ENCODE measurements at regions not wholly inside any gene's neighbourhood (a gene's known extent, or its start where the extent isn't known, plus 50 kb on each side); places are given as distances from the start of the nearest gene placed in this dataset.

DNA sequence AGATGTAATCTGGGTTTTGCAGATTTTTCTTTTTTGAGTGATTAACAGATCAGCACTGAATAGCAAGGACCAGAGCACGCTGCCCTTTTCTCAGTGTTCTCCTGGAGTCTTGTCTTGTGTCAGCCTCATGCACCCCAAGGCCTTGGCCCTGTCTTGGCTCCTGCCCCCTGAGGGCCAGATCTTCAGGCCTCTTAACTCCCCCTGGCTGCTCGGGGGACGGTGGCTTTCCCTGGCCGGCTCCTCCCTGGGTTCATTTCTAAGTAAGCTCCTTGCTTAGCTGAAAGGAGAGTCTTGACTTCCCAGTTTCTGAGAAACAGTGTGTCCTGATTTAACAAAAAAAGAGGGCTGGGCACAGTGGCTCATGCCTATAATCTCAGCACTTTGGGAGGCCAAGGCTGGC lies 1139.3 kb downstream of the BRD1 start:
- Histone ChIP-seq H3K9me3 (ENCODE audit: low read depth) (no peaks in the 10 kb centered on the region), H3K9ac (no peak overlapping the region)
- in situ Hi-C loops (cut with MboI): no loop called here

DNA sequence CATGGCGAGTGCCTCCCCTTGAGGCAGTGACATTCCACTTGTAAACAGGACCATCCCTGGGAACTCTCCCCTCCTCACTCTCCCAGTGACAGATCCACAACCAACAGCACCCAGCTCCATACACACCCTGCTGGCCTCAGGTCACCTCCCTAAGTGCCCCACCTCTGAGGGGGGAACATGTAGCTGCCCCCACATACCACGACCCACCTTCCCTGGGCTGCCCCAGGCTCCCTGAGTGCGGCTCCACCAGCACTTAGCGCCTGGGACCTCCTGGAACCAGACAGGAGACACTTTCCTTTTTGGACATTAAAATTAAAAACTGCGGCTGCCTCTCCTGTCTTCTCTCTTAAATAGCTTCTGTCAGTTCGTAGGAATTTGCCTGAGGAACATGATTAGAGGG lies 1140.1 kb downstream of the BRD1 start:
- Histone ChIP-seq H3K36me3 (ENCODE audit: low read depth) (no peaks in the 10 kb centered on the region), H3F3A (ENCODE audit: insufficient read depth) (no peaks in the 10 kb centered on the region), H3K79me2 (ENCODE audit: insufficient read depth) (no peaks in the 10 kb centered on the region), H3K27me3 (replicated peaks; ENCODE audit: insufficient read depth) (no peaks in the 10 kb centered on the region), H3K27ac (no peak overlapping the region), H2AFZ (no peak overlapping the region), H3K4me3 (no peak overlapping the region), H3K9ac (no peak overlapping the region), H3K4me2 (ENCODE audit: unreplicated experiment) (no peak overlapping the region), H3K9me3 (ENCODE audit: low read depth) (no peaks in the 10 kb centered on the region), H3K9me2 (ENCODE audit: insufficient read depth) (no peaks in the 10 kb centered on the region), H3K4me1 (ENCODE audit: insufficient read depth) (no peaks in the 10 kb centered on the region), H4K20me1 (ENCODE audit: insufficient read depth) (no peaks in the 10 kb centered on the region)
- in situ Hi-C loops (cut with MboI): no loop called here
- WGBS, 2 experiments (ENCODE audit: low coverage in 1 of 2, low lambda C conversion rate in 2 of 2, missing lambda C conversion rate in 2 of 2): 45 to 48% methylated on average over 6 of the region's 6 CpGs
- no peak for TF ChIP-seq EZH2 (IDR thresholded peaks at IDR 0.05; ENCODE audit: insufficient read depth, poor library complexity, severe bottlenecking)
- no peak for TF ChIP-seq EZH2phosphoT487 (IDR thresholded peaks at IDR 0.05; ENCODE audit: insufficient read depth, low read depth)
- DNase-seq: no peak

More for the DNA sequence above, 1139.3 kb downstream of the BRD1 start:
- no peak overlapping the region for H3K27ac ChIP-seq
- H3F3A ChIP-seq (ENCODE audit: insufficient read depth): no peaks in the 10 kb centered on the region
- WGBS, 2 experiments (ENCODE audit: low coverage in 1 of 2, low lambda C conversion rate in 2 of 2, missing lambda C conversion rate in 2 of 2): 49 to 79% methylated on average over 4 of the region's 4 CpGs
- no peaks in the 10 kb centered on the region for H3K9me2 ChIP-seq (ENCODE audit: insufficient read depth)
- no peaks in the 10 kb centered on the region for H3K27me3 ChIP-seq (replicated peaks; ENCODE audit: insufficient read depth)
- H3K36me3 ChIP-seq (ENCODE audit: low read depth): no peaks in the 10 kb centered on the region
- H4K20me1 ChIP-seq (ENCODE audit: insufficient read depth): no peaks in the 10 kb centered on the region
- DNase-seq: no peak
- TF ChIP-seq EZH2 (IDR thresholded peaks at IDR 0.05; ENCODE audit: insufficient read depth, poor library complexity, severe bottlenecking) (no peak), EZH2phosphoT487 (IDR thresholded peaks at IDR 0.05; ENCODE audit: insufficient read depth, low read depth) (no peak)
- no peak overlapping the region for H3K4me3 ChIP-seq
- no peaks in the 10 kb centered on the region for H3K79me2 ChIP-seq (ENCODE audit: insufficient read depth)
- no peaks in the 10 kb centered on the region for H3K4me1 ChIP-seq (ENCODE audit: insufficient read depth)
- H3K4me2 ChIP-seq (ENCODE audit: unreplicated experiment): no peak overlapping the region
- no peak overlapping the region for H2AFZ ChIP-seq

GRCh38 chr22:48686694-48687302 lies 1140.9 kb downstream of the BRD1 start:
- H3K36me3 ChIP-seq (ENCODE audit: low read depth): no peaks in the 10 kb centered on the region
- no peaks in the 10 kb centered on the region for H3K9me2 ChIP-seq (ENCODE audit: insufficient read depth)
- no peak overlapping the region for H3K27ac ChIP-seq
- WGBS, 2 experiments (ENCODE audit: low coverage in 1 of 2, low lambda C conversion rate in 2 of 2, missing lambda C conversion rate in 2 of 2): 20 to 29% methylated on average over 1 to 2 of the region's 2 CpGs
- in situ Hi-C loops (cut with MboI): no loop called here
- no peak overlapping the region for H2AFZ ChIP-seq
- no peaks in the 10 kb centered on the region for H3K27me3 ChIP-seq (replicated peaks; ENCODE audit: insufficient read depth)
- no peaks in the 10 kb centered on the region for H4K20me1 ChIP-seq (ENCODE audit: insufficient read depth)
- DNase-seq: no peak
- no peaks in the 10 kb centered on the region for H3K4me1 ChIP-seq (ENCODE audit: insufficient read depth)
- H3K79me2 ChIP-seq (ENCODE audit: insufficient read depth): no peaks in the 10 kb centered on the region
- H3K4me3 ChIP-seq: no peak overlapping the region
- no peaks in the 10 kb centered on the region for H3F3A ChIP-seq (ENCODE audit: insufficient read depth)
- TF ChIP-seq EZH2phosphoT487 (IDR thresholded peaks at IDR 0.05; ENCODE audit: insufficient read depth, low read depth) (no peak), EZH2 (IDR thresholded peaks at IDR 0.05; ENCODE audit: insufficient read depth, poor library complexity, severe bottlenecking) (no peak)
- H3K9me3 ChIP-seq (ENCODE audit: low read depth): no peaks in the 10 kb centered on the region
- H3K9ac ChIP-seq: no peak overlapping the region
- H3K4me2 ChIP-seq (ENCODE audit: unreplicated experiment): no peak overlapping the region

GRCh38 chr22:48685767-48686166 lies 1141.9 kb downstream of the BRD1 start:
- H3F3A ChIP-seq (ENCODE audit: insufficient read depth): no peaks in the 10 kb centered on the region
- whole genome bisulfite sequencing, 2 experiments (ENCODE audit: low coverage in 1 of 2, low lambda C conversion rate in 2 of 2, missing lambda C conversion rate in 2 of 2): 63 to 69% methylated on average over 14 to 17 of the region's 17 CpGs
- no peaks in the 10 kb centered on the region for H3K9me2 ChIP-seq (ENCODE audit: insufficient read depth)
- H2AFZ ChIP-seq: no peak overlapping the region
- no peaks in the 10 kb centered on the region for H4K20me1 ChIP-seq (ENCODE audit: insufficient read depth)
- H3K9me3 ChIP-seq (ENCODE audit: low read depth): no peaks in the 10 kb centered on the region
- no peaks in the 10 kb centered on the region for H3K27me3 ChIP-seq (replicated peaks; ENCODE audit: insufficient read depth)
- H3K79me2 ChIP-seq (ENCODE audit: insufficient read depth): no peaks in the 10 kb centered on the region
- H3K36me3 ChIP-seq (ENCODE audit: low read depth): no peaks in the 10 kb centered on the region
- no peak overlapping the region for H3K9ac ChIP-seq
- no peak overlapping the region for H3K4me2 ChIP-seq (ENCODE audit: unreplicated experiment)
- no peak for DNase-seq
- in situ Hi-C loops (cut with MboI): no loop called here
- no peak overlapping the region for H3K27ac ChIP-seq
- H3K4me1 ChIP-seq (ENCODE audit: insufficient read depth): no peaks in the 10 kb centered on the region
- TF ChIP-seq EZH2phosphoT487 (IDR thresholded peaks at IDR 0.05; ENCODE audit: insufficient read depth, low read depth) (no peak), EZH2 (IDR thresholded peaks at IDR 0.05; ENCODE audit: insufficient read depth, poor library complexity, severe bottlenecking) (no peak)
- no peak overlapping the region for H3K4me3 ChIP-seq

DNA sequence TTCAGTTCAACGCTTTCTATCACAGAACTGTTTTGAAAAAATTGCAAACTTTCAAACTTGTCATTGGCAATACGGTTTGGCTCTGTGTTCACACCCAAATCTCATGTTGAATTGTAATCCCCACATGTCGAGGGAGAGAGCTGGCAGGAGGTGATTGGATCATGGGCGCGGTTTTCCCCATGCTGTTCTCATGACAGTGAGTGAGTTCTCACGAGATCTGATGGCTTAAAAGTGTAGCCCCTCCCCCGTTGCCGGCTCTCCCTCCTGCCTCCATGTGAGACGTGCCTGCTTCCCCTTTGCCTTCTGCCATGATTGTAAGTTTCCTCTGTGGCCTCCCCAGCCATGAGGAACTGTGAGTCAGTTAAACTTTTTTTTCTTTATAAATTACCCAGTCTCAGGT lies 1144.0 kb downstream of the BRD1 start:
- no peak for DNase-seq
- Histone ChIP-seq H3F3A (ENCODE audit: insufficient read depth) (no peaks in the 10 kb centered on the region), H3K27ac (no peak overlapping the region), H3K9me2 (ENCODE audit: insufficient read depth) (no peaks in the 10 kb centered on the region), H3K9me3 (ENCODE audit: low read depth) (no peaks in the 10 kb centered on the region), H3K4me2 (ENCODE audit: unreplicated experiment) (no peak overlapping the region), H3K4me3 (no peak overlapping the region), H3K27me3 (replicated peaks; ENCODE audit: insufficient read depth) (no peaks in the 10 kb centered on the region), H3K4me1 (ENCODE audit: insufficient read depth) (no peaks in the 10 kb centered on the region), H4K20me1 (ENCODE audit: insufficient read depth) (no peaks in the 10 kb centered on the region), H2AFZ (no peak overlapping the region), H3K79me2 (ENCODE audit: insufficient read depth) (no peaks in the 10 kb centered on the region), H3K36me3 (ENCODE audit: low read depth) (no peaks in the 10 kb centered on the region), H3K9ac (no peak overlapping the region)
- in situ Hi-C loops (cut with MboI): no loop called here
- 56 to 57% methylated on average over 9 of the region's 9 CpGs for WGBS, 2 experiments (ENCODE audit: low coverage in 1 of 2, low lambda C conversion rate in 2 of 2, missing lambda C conversion rate in 2 of 2)
- no peak for TF ChIP-seq EZH2 (IDR thresholded peaks at IDR 0.05; ENCODE audit: insufficient read depth, poor library complexity, severe bottlenecking)
- TF ChIP-seq EZH2phosphoT487 (IDR thresholded peaks at IDR 0.05; ENCODE audit: insufficient read depth, low read depth): no peak
